ENCODE measurements at regions not wholly inside any gene's neighbourhood (a gene's known extent, or its start where the extent isn't known, plus 50 kb on each side); places are given as distances from the start of the nearest gene placed in this dataset.

DNA sequence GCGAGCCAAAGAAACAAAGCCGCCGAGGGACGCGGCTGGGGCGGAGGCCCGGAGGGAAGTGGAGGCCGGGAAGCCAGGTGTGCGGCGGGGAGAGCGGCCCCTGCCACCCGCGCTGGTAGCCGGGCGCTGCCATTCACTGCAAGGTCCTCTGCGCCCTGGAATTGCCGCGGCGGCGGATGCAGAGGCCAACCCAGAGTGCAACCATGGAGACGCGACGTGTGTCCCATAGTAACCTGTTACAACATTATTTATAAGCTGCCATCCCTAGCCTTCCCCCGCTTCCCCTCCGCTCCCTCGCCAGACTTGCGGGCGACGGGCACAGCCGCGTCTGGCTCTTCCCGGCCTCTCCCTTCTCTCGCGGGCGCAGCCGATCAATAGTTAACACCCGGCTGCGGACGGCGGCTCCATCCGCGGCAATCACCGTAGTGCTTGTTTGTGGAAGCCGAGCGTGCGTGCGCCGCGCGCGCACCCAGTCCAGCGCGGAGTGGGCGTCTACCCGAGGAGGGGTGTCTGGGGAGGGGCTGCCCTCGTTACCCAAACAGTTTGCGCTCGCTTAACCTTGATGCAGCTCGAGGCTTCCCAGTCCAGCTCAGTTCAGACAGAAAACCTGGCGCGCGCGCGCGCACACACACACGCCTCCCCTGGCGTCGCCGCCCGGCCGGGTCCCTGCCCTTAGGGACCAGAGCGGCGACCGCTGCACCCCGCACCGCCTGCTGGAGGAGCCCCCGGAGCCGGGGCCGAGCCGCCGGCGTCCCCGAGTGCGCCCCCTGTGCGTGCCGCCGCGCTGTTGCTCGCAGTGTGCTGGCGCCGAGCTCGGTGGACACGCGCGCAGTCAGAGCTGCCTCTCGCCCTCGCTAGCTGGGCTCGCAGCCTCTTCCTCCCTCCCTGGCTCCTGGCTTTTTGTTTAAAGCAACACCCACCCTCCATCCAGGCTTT lies 165.4 kb upstream of the DPP6 start:
- H3K79me2 ChIP-seq (ENCODE audit: low read length) = no peaks in the 10 kb centered on the region

DNA sequence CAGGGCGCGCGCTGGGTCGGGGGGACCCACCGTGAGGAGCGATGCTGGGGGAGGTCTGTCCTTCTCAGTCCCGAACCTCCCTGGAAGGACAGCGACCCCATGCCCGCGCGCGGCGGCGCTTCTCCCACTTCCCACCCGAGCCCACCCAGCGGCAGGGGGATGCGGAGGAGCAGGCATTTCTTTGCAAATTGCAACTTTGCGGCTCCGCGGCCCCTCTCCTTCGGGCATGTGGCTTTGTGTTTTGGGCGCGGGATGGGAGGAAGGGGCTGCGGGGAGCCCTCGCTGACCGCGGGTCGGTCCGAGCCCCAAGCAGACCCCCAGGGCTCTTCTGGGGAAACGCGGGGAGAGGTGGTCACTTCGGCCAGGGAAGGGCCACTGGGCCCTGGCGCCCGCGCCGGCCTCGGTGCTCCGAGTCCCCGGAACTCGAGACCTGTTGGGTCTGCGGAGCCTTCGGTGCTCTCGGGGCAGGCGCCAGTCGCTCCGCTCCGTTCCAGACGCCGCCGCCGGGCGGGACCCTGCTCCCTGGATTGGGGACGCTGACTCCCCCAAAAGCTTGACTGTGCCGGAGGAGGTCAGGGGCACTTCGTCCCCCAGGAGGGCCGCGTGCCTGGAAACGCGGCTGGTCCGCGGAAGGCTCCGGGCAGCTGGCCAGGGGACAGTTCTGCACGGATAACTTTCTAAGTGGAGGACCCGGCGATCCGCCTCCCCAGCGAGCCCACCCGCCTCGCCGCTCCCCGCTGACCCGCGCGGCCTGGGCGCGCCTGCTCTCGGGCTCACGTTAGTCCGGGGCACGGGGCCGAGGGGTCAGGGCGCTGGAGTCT lies 164.2 kb upstream of the DPP6 start:
- Histone ChIP-seq H3K9me3 (ENCODE audit: low read length) (no peaks in the 10 kb centered on the region), H3K4me2 (ENCODE audit: low read depth, low read length, poor library complexity, severe bottlenecking) (no peak overlapping the region), H4K20me1 (ENCODE audit: insufficient read depth, low read depth, low read length) (no peaks in the 10 kb centered on the region), H3K9me2 (replicated peaks; ENCODE audit: insufficient read depth, low read length) (no peaks in the 10 kb centered on the region), H2AFZ (ENCODE audit: low read length) (no peak overlapping the region), H3K9ac (ENCODE audit: low read length) (no peak overlapping the region), H3K36me3 (ENCODE audit: insufficient read depth, low read length) (no peaks in the 10 kb centered on the region), H3K4me1 (ENCODE audit: low read length) (no peaks in the 10 kb centered on the region), H3K27me3 (ENCODE audit: low read length) (no peaks in the 10 kb centered on the region), H3K79me2 (ENCODE audit: low read length) (no peaks in the 10 kb centered on the region), H3K4me3 (ENCODE audit: low read length) (no peak overlapping the region), H3K27ac (ENCODE audit: low read length) (no peak overlapping the region)
- no peak for DNase-seq

More for the DNA sequence above, 165.4 kb upstream of the DPP6 start:
- Histone ChIP-seq H3K27ac (ENCODE audit: low read length) (no peak overlapping the region), H3K4me3 (ENCODE audit: low read length) (no peak overlapping the region), H3K4me2 (ENCODE audit: low read depth, low read length, poor library complexity, severe bottlenecking) (no peak overlapping the region), H3K9me2 (replicated peaks; ENCODE audit: insufficient read depth, low read length) (no peaks in the 10 kb centered on the region), H3K9ac (ENCODE audit: low read length) (no peak overlapping the region), H3K27me3 (ENCODE audit: low read length) (no peaks in the 10 kb centered on the region), H3K9me3 (ENCODE audit: low read length) (no peaks in the 10 kb centered on the region), H2AFZ (ENCODE audit: low read length) (no peak overlapping the region), H4K20me1 (ENCODE audit: insufficient read depth, low read depth, low read length) (no peaks in the 10 kb centered on the region), H3K4me1 (ENCODE audit: low read length) (no peaks in the 10 kb centered on the region), H3K36me3 (ENCODE audit: insufficient read depth, low read length) (no peaks in the 10 kb centered on the region)
- no peak for DNase-seq

DNA sequence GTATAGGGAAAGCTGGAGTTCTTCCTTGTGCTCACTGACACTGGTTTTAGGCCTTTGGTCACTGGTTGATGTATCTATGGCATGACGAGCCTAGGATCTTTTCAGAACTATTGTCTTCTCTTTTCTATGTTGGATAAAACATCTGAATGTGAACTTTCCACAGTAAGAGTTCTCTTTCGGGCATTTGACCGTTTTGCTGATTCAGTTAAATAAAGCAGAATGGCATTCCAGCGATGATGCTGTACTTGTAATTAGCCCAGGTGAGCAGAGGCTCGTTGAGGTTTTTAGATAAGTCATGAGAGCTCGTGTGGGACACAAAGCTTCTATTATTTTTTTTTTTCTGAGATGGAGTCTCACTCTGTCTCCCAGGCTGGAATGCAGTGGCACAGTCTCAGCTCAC lies 160.2 kb upstream of the DPP6 start:
- no peak overlapping the region for H3K4me3 ChIP-seq (ENCODE audit: low read length)
- H4K20me1 ChIP-seq (ENCODE audit: insufficient read depth, low read depth, low read length) = no peaks in the 10 kb centered on the region
- H3K9me2 ChIP-seq (replicated peaks; ENCODE audit: insufficient read depth, low read length) = no peaks in the 10 kb centered on the region
- no peaks in the 10 kb centered on the region for H3K36me3 ChIP-seq (ENCODE audit: insufficient read depth, low read length)
- no peaks in the 10 kb centered on the region for H3K4me1 ChIP-seq (ENCODE audit: low read length)
- DNase-seq = no peak
- no peak overlapping the region for H2AFZ ChIP-seq (ENCODE audit: low read length)
- H3K4me2 ChIP-seq (ENCODE audit: low read depth, low read length, poor library complexity, severe bottlenecking) = no peak overlapping the region
- H3K27me3 ChIP-seq (ENCODE audit: low read length) = no peaks in the 10 kb centered on the region
- H3K27ac ChIP-seq (ENCODE audit: low read length) = no peak overlapping the region
- no peaks in the 10 kb centered on the region for H3K9me3 ChIP-seq (ENCODE audit: low read length)
- no peaks in the 10 kb centered on the region for H3K79me2 ChIP-seq (ENCODE audit: low read length)
- H3K9ac ChIP-seq (ENCODE audit: low read length) = no peak overlapping the region

DNA sequence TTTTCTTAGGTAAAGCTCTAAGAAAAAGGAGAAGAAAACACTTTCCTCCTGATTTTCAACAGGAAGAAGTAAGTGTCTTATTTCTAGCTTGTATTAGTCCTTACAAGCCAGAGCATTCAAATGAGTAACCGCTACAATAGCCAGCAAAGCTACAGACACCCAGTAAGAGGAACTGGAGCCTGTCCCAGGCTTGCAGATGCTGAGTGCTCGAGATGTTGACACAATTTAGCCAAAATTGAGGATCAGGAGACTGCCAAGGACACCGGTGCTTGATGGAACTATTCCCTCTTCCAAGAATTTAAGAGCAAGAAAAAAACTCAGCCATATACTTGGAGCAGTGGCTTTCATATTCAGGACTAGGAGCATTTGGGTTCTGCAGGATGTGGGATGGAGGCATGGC lies 149.3 kb upstream of the DPP6 start:
- Histone ChIP-seq H3K27me3 (ENCODE audit: low read length) (no peaks in the 10 kb centered on the region), H3K4me2 (ENCODE audit: low read depth, low read length, poor library complexity, severe bottlenecking) (no peak overlapping the region), H3K27ac (ENCODE audit: low read length) (no peak overlapping the region), H3K9me2 (replicated peaks; ENCODE audit: insufficient read depth, low read length) (no peaks in the 10 kb centered on the region), H4K20me1 (ENCODE audit: insufficient read depth, low read depth, low read length) (no peaks in the 10 kb centered on the region), H3K4me3 (ENCODE audit: low read length) (no peak overlapping the region), H3K79me2 (ENCODE audit: low read length) (no peaks in the 10 kb centered on the region), H3K4me1 (ENCODE audit: low read length) (no peaks in the 10 kb centered on the region), H3K36me3 (ENCODE audit: insufficient read depth, low read length) (no peaks in the 10 kb centered on the region), H3K9me3 (ENCODE audit: low read length) (no peaks in the 10 kb centered on the region), H3K9ac (ENCODE audit: low read length) (no peak overlapping the region), H2AFZ (ENCODE audit: low read length) (no peak overlapping the region)
- DNase-seq = no peak

DNA sequence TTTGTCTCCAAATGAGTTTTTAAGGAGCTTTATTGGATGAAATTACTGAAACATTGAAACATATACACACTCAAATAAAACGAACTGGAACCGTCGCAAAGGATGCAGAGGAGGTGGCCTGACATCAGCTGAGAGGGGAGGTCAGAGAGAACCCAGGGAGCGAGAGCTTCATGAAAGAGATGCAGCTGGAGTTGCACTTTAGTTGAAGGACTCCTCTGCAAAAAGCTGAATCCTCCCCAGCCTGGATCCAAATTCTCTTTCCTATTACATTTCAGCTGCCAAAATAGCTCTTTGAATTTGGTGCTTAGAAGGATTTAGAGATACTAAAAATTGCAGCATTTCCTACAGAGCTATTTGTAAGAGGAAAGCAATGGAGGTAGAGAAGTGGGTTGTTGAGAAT lies 140.0 kb upstream of the DPP6 start:
- no peak for DNase-seq
- Histone ChIP-seq H3K4me1 (ENCODE audit: low read length) (no peaks in the 10 kb centered on the region), H3K27ac (ENCODE audit: low read length) (no peak overlapping the region), H3K9ac (ENCODE audit: low read length) (no peak overlapping the region), H3K79me2 (ENCODE audit: low read length) (no peaks in the 10 kb centered on the region), H3K4me3 (ENCODE audit: low read length) (no peak overlapping the region), H2AFZ (ENCODE audit: low read length) (no peak overlapping the region), H3K9me3 (ENCODE audit: low read length) (no peaks in the 10 kb centered on the region), H3K36me3 (ENCODE audit: insufficient read depth, low read length) (no peaks in the 10 kb centered on the region), H3K27me3 (ENCODE audit: low read length) (no peaks in the 10 kb centered on the region), H3K4me2 (ENCODE audit: low read depth, low read length, poor library complexity, severe bottlenecking) (no peak overlapping the region), H3K9me2 (replicated peaks; ENCODE audit: insufficient read depth, low read length) (no peaks in the 10 kb centered on the region), H4K20me1 (ENCODE audit: insufficient read depth, low read depth, low read length) (no peaks in the 10 kb centered on the region)

DNA sequence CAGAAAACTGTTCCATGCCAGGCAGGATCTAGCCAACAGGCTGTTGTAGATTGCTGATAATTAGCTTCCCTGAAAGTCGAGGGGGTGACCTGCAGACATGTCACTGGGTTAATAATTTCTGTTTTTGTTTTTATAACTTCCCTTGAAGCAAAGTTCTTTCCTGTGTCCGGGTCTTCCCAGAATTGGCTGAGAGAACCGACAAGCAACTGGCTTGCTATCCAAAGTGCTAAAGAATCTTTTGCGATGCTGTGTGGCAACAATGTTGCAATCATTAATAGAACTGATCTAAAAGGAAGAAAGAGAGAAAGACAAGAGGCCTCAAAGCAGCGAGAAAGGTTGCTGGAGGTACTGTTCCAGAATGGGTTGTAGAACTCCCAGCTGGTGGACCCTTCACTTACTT lies 132.1 kb upstream of the DPP6 start:
- Histone ChIP-seq H3K9me2 (replicated peaks; ENCODE audit: insufficient read depth, low read length) (no peaks in the 10 kb centered on the region), H3K36me3 (ENCODE audit: insufficient read depth, low read length) (no peaks in the 10 kb centered on the region), H3K79me2 (ENCODE audit: low read length) (no peaks in the 10 kb centered on the region), H3K4me1 (ENCODE audit: low read length) (no peaks in the 10 kb centered on the region), H4K20me1 (ENCODE audit: insufficient read depth, low read depth, low read length) (no peaks in the 10 kb centered on the region), H3K4me2 (ENCODE audit: low read depth, low read length, poor library complexity, severe bottlenecking) (no peak overlapping the region), H3K27ac (ENCODE audit: low read length) (no peak overlapping the region), H2AFZ (ENCODE audit: low read length) (no peak overlapping the region), H3K4me3 (ENCODE audit: low read length) (no peak overlapping the region), H3K9ac (ENCODE audit: low read length) (no peak overlapping the region), H3K27me3 (ENCODE audit: low read length) (no peaks in the 10 kb centered on the region), H3K9me3 (ENCODE audit: low read length) (no peaks in the 10 kb centered on the region)
- no peak for DNase-seq

DNA sequence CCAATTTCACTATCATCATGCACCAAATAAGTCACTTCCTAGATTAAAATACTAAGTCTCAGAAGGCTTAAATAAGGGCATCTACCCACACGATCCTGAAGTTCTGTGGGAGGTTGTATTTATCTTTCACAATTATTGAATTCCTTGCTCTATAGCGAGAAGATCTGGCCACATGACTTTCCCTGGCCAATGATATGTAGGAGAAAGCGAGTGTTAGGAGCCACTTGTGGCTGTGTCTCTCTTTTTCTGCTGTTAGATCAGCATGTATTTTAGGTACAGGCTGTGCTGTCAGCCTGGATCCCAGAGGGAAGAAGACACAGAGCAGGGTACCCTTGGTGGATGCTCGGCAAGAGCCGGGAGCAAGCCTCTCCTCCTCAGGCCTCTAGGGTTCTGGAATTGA lies 131.3 kb upstream of the DPP6 start:
- Histone ChIP-seq H3K9ac (ENCODE audit: low read length) (no peak overlapping the region), H3K27ac (ENCODE audit: low read length) (no peak overlapping the region), H3K4me2 (ENCODE audit: low read depth, low read length, poor library complexity, severe bottlenecking) (no peak overlapping the region), H3K4me3 (ENCODE audit: low read length) (no peak overlapping the region), H3K9me2 (replicated peaks; ENCODE audit: insufficient read depth, low read length) (no peaks in the 10 kb centered on the region), H4K20me1 (ENCODE audit: insufficient read depth, low read depth, low read length) (no peaks in the 10 kb centered on the region), H3K27me3 (ENCODE audit: low read length) (no peaks in the 10 kb centered on the region), H3K9me3 (ENCODE audit: low read length) (no peaks in the 10 kb centered on the region), H3K79me2 (ENCODE audit: low read length) (no peaks in the 10 kb centered on the region), H3K4me1 (ENCODE audit: low read length) (no peaks in the 10 kb centered on the region), H3K36me3 (ENCODE audit: insufficient read depth, low read length) (no peaks in the 10 kb centered on the region), H2AFZ (ENCODE audit: low read length) (no peak overlapping the region)
- no peak for DNase-seq

DNA sequence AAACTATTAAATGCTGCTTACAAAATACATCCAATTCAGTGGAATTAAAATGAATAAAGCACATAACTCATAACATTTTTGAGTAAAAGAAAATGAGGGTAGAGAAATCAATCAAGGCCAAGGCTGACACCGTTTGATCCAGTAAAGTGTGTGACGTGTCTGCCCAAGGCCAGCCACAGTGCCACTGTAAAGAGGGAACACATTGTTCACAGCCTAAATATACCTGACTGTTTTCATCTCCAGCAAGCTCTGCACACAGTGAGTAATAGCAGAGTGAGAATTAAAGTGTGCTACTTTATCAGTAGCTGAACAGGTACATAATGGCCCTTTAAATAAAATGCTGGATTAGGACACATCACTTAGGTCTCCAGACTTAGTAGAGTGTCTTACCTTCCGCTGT lies 130.8 kb upstream of the DPP6 start:
- H3K9me3 ChIP-seq (ENCODE audit: low read length) = no peaks in the 10 kb centered on the region
- H3K4me3 ChIP-seq (ENCODE audit: low read length) = no peak overlapping the region
- DNase-seq = no peak
- H3K79me2 ChIP-seq (ENCODE audit: low read length) = no peaks in the 10 kb centered on the region
- H4K20me1 ChIP-seq (ENCODE audit: insufficient read depth, low read depth, low read length) = no peaks in the 10 kb centered on the region
- H3K4me1 ChIP-seq (ENCODE audit: low read length) = no peaks in the 10 kb centered on the region
- no peak overlapping the region for H3K9ac ChIP-seq (ENCODE audit: low read length)
- H2AFZ ChIP-seq (ENCODE audit: low read length) = no peak overlapping the region
- H3K4me2 ChIP-seq (ENCODE audit: low read depth, low read length, poor library complexity, severe bottlenecking) = no peak overlapping the region
- H3K9me2 ChIP-seq (replicated peaks; ENCODE audit: insufficient read depth, low read length) = no peaks in the 10 kb centered on the region
- H3K36me3 ChIP-seq (ENCODE audit: insufficient read depth, low read length) = no peaks in the 10 kb centered on the region
- H3K27ac ChIP-seq (ENCODE audit: low read length) = no peak overlapping the region
- H3K27me3 ChIP-seq (ENCODE audit: low read length) = no peaks in the 10 kb centered on the region
